T1000 (cell line): ENCODE measurements at regions not wholly inside any gene's neighbourhood (a gene's known extent, or its start where the extent isn't known, plus 50 kb on each side); places are given as distances from the start of the nearest gene placed in this dataset.

ENCODE experiments used
- DNase-seq: peaks from one replicate; lab custom pipeline; 2025; ENCODE audit warnings: mixed read lengths; lab: John Stamatoyannopoulos, UW

GRCh38 chr9:94159069-94159939, 75.0 kb downstream of the PTPDC1 start:
- no peak for DNase-seq

GRCh38 chr9:94160594-94161501, 76.6 kb downstream of the PTPDC1 start:
- DNase-seq: no peak

GRCh38 chr9:94161673-94162072, 77.4 kb downstream of the PTPDC1 start:
- no peak for DNase-seq

GRCh38 chr9:94164806-94165549, 80.7 kb downstream of the PTPDC1 start:
- no peak for DNase-seq

GRCh38 chr9:94165592-94166235, 81.5 kb downstream of the PTPDC1 start:
- DNase-seq: peak; percentile 97

GRCh38 chr9:94166236-94166975, 82.1 kb downstream of the PTPDC1 start:
- peak; percentile 93 for DNase-seq

- DNase-seq: no peak
These were observed 82.7 kb downstream of the PTPDC1 start for GRCh38 chr9:94166976-94167346.

GRCh38 chr9:94167376-94167890, 83.2 kb downstream of the PTPDC1 start:
- DNase-seq: no peak

GRCh38 chr9:94168203-94169000, 84.1 kb downstream of the PTPDC1 start:
- DNase-seq: no peak

- DNase-seq: no peak
These were observed 85.7 kb downstream of the PTPDC1 start for GRCh38 chr9:94169968-94170367.

GRCh38 chr9:94173632-94174031, 85.5 kb upstream of the ZNF169 start:
- DNase-seq: no peak

GRCh38 chr9:94174164-94174563, 84.9 kb upstream of the ZNF169 start:
- no peak for DNase-seq

GRCh38 chr9:94175669-94176068, 83.4 kb upstream of the ZNF169 start:
- no peak for DNase-seq

GRCh38 chr9:94176608-94177007, 82.5 kb upstream of the ZNF169 start:
- no peak for DNase-seq

GRCh38 chr9:94178927-94179326, 80.2 kb upstream of the ZNF169 start:
- no peak for DNase-seq

- DNase-seq: no peak
These were observed 77.5 kb upstream of the ZNF169 start for GRCh38 chr9:94181408-94182181.

- DNase-seq: no peak
These were observed 76.6 kb upstream of the ZNF169 start for GRCh38 chr9:94182532-94182931.

- no peak for DNase-seq
These were observed 75.7 kb upstream of the ZNF169 start for GRCh38 chr9:94183240-94183999.
